ENCODE measurements at regions not wholly inside any gene's neighbourhood (a gene's known extent, or its start where the extent isn't known, plus 50 kb on each side); places are given as distances from the start of the nearest gene placed in this dataset.

- TF ChIP-seq POLR2A (IDR thresholded peaks at IDR 0.05; ENCODE audit: low read length) = no peak
- TF ChIP-seq GATA1 (IDR thresholded peaks at IDR 0.05; ENCODE audit: low read depth, low read length) = no peak
Observed at GRCh38 chr11:15685306-15685705, 570.6 kb downstream of the INSC start.

All from erythroblast (primary cell).